ENCODE measurements at regions not wholly inside any gene's neighbourhood (a gene's known extent, or its start where the extent isn't known, plus 50 kb on each side); places are given as distances from the start of the nearest gene placed in this dataset.
"Not testable (repeated sequence)": the region's sequence is repeated elsewhere in the genome, so short reads cannot be mapped to it uniquely, and the experiment has no call there.

- Histone ChIP-seq H3K4me3 (no peak overlapping the region), H3K9me2 (ENCODE audit: insufficient read depth) (no peaks in the 10 kb centered on the region), H3K27me3 (ENCODE audit: insufficient read depth, low read depth) (no peaks in the 10 kb centered on the region), H2AFZ (no peak overlapping the region), H3F3A (ENCODE audit: insufficient read depth, low read depth) (no peaks in the 10 kb centered on the region), H3K36me3 (ENCODE audit: low read depth) (no peaks in the 10 kb centered on the region), H4K20me1 (ENCODE audit: insufficient read depth) (no peaks in the 10 kb centered on the region), H3K79me2 (ENCODE audit: low read depth) (no peaks in the 10 kb centered on the region), H3K9me3 (ENCODE audit: insufficient read depth, low read depth) (no peaks in the 10 kb centered on the region), H3K4me2 (no peak overlapping the region), H3K27ac (no peak overlapping the region), H3K4me1 (replicated peaks; ENCODE audit: insufficient read depth) (no peaks in the 10 kb centered on the region)
- intact Hi-C loops (cut with micrococcal nuclease; ENCODE audit: unreplicated experiment), result no loop called here
- DNase-seq, result no peak
- no TSS peak for BruUV-seq (replicated peaks)
- ChIA-PET POLR2A (ENCODE audit: unreplicated experiment) (interaction anchor here (0.7 kb wide), 1 partner anchor 67 kb away, joined by 11 read pairs; no protein-coding TSS in a partner anchor), CTCF (no interaction called here)
- TF ChIP-seq EZH2 (IDR thresholded peaks at IDR 0.05; ENCODE audit: low read depth) (no peak), CTCF (conservative IDR thresholded peaks at IDR 0.05) (no peak)
Observed at GRCh38 chr2:230627806-230628724, 84.6 kb upstream of the CAB39 start.

GRCh38 chr2:230631470-230631869, 81.2 kb upstream of the CAB39 start:
- Histone ChIP-seq H3K4me2 (no peak overlapping the region), H4K20me1 (ENCODE audit: insufficient read depth) (no peaks in the 10 kb centered on the region), H3K4me3 (no peak overlapping the region), H3K36me3 (ENCODE audit: low read depth) (no peaks in the 10 kb centered on the region), H3K79me2 (ENCODE audit: low read depth) (no peaks in the 10 kb centered on the region), H3F3A (ENCODE audit: insufficient read depth, low read depth) (peaks cover 4% of the 10 kb centered on the region; the same call in 1 of the 2 replicates), H3K4me1 (replicated peaks; ENCODE audit: insufficient read depth) (no peaks in the 10 kb centered on the region), H3K27me3 (ENCODE audit: insufficient read depth, low read depth) (no peaks in the 10 kb centered on the region), H2AFZ (no peak overlapping the region), H3K9me3 (ENCODE audit: insufficient read depth, low read depth) (no peaks in the 10 kb centered on the region), H3K27ac (no peak overlapping the region), H3K9me2 (ENCODE audit: insufficient read depth) (no peaks in the 10 kb centered on the region)
- no TSS peak for BruUV-seq (replicated peaks)
- POLR2A ChIA-PET (ENCODE audit: unreplicated experiment), result no interaction called here
- no peak for DNase-seq
- CTCF ChIA-PET, result no interaction called here
- intact Hi-C loops (cut with micrococcal nuclease; ENCODE audit: unreplicated experiment), result no loop called here
- TF ChIP-seq EZH2 (IDR thresholded peaks at IDR 0.05; ENCODE audit: low read depth) (no peak), CTCF (conservative IDR thresholded peaks at IDR 0.05) (no peak)

- BruUV-seq (replicated peaks), result no TSS peak
- no peaks in the 10 kb centered on the region for H4K20me1 ChIP-seq (ENCODE audit: insufficient read depth)
- no peaks in the 10 kb centered on the region for H3K79me2 ChIP-seq (ENCODE audit: low read depth)
- intact Hi-C loops (cut with micrococcal nuclease; ENCODE audit: unreplicated experiment), result no loop called here
- H3F3A ChIP-seq (ENCODE audit: insufficient read depth, low read depth), result peaks cover 4% of the 10 kb centered on the region; the same call in 1 of the 2 replicates
- H2AFZ ChIP-seq, result no peak overlapping the region
- H3K9me2 ChIP-seq (ENCODE audit: insufficient read depth), result no peaks in the 10 kb centered on the region
- no peak for TF ChIP-seq EZH2 (IDR thresholded peaks at IDR 0.05; ENCODE audit: low read depth)
- no peak for TF ChIP-seq CTCF (conservative IDR thresholded peaks at IDR 0.05)
- H3K27ac ChIP-seq, result no peak overlapping the region
- no peak for DNase-seq
- ChIA-PET CTCF (no interaction called here), POLR2A (ENCODE audit: unreplicated experiment) (no interaction called here)
- no peaks in the 10 kb centered on the region for H3K36me3 ChIP-seq (ENCODE audit: low read depth)
- no peaks in the 10 kb centered on the region for H3K9me3 ChIP-seq (ENCODE audit: insufficient read depth, low read depth)
- no peak overlapping the region for H3K4me2 ChIP-seq
- no peak overlapping the region for H3K4me3 ChIP-seq
- H3K27me3 ChIP-seq (ENCODE audit: insufficient read depth, low read depth), result no peaks in the 10 kb centered on the region
- no peaks in the 10 kb centered on the region for H3K4me1 ChIP-seq (replicated peaks; ENCODE audit: insufficient read depth)
Observed at GRCh38 chr2:230634146-230634545, 78.5 kb upstream of the CAB39 start.

- H3K36me3 ChIP-seq (ENCODE audit: low read depth); H3K27me3 ChIP-seq (ENCODE audit: insufficient read depth, low read depth); H3K27ac ChIP-seq; H4K20me1 ChIP-seq (ENCODE audit: insufficient read depth); H2AFZ ChIP-seq; H3K4me2 ChIP-seq; POLR2A ChIA-PET (ENCODE audit: unreplicated experiment); CTCF ChIA-PET; DNase-seq; H3K79me2 ChIP-seq (ENCODE audit: low read depth); BruUV-seq (replicated peaks); H3F3A ChIP-seq (ENCODE audit: insufficient read depth, low read depth); H3K9me2 ChIP-seq (ENCODE audit: insufficient read depth); H3K4me3 ChIP-seq; intact Hi-C loops (cut with micrococcal nuclease; ENCODE audit: unreplicated experiment); H3K9me3 ChIP-seq (ENCODE audit: insufficient read depth, low read depth); H3K4me1 ChIP-seq (replicated peaks; ENCODE audit: insufficient read depth): not testable (repeated sequence)
Observed at GRCh38 chr2:230634721-230635313, 77.8 kb upstream of the CAB39 start.

Measured in PC-9 (cell line).